ENCODE measurements at regions not wholly inside any gene's neighbourhood (a gene's known extent, or its start where the extent isn't known, plus 50 kb on each side); places are given as distances from the start of the nearest gene placed in this dataset.

- TF ChIP-seq CTCF (conservative IDR thresholded peaks at IDR 0.05) = no peak
- no peak for TF ChIP-seq ZFX (IDR thresholded peaks at IDR 0.05)
Observed at GRCh38 chr13:82678052-82678451, 1204.2 kb downstream of the SLITRK1 start.
